HepG2 (cell line): ENCODE measurements at regions not wholly inside any gene's neighbourhood (a gene's known extent, or its start where the extent isn't known, plus 50 kb on each side); places are given as distances from the start of the nearest gene placed in this dataset.
A peak's percentile ranks its signal among the peaks of the same experiment; 100 is the strongest.

Experiments
- ATF1 ChIP-seq: IDR thresholded peaks from 2 replicates; pipeline ENCODE4 v1.6.1; 2016; ENCODE audit warnings: mild to moderate bottlenecking, control low read depth
- BHLHE40 ChIP-seq: IDR thresholded peaks from 2 replicates; pipeline ENCODE4 v1.6.1; 2011; ENCODE audit warnings: low read length, improper control_type of control experiment
- FOSL1 ChIP-seq: sonication (generic); formaldehyde crosslinking; IDR thresholded peaks from 2 replicates; pipeline ENCODE4 v1.9.0; 2021; ENCODE audit warnings: missing genetic modification reagents, borderline replicate concordance
- FUBP1 ChIP-seq: sonication (generic); formaldehyde crosslinking; IDR thresholded peaks from 2 replicates; pipeline ENCODE4 v1.5.1; 2020; ENCODE audit warnings: missing genetic modification reagents, mild to moderate bottlenecking, borderline replicate concordance
- ZBTB40 ChIP-seq, 2 experiments: fragments of 450-650 bp in 1 of 2; sonication (generic) in 1 of 2; formaldehyde crosslinking in 1 of 2; IDR thresholded peaks; 2 replicates each; pipeline versions ENCODE4 v1.6.1 to v1.8.0; 2016 to 2022; ENCODE audit warnings: antibody characterized with exemption in 1 of 2, mild to moderate bottlenecking in 1 of 2, missing genetic modification reagents in 1 of 2
- ZNF101 ChIP-seq: sonication (generic); formaldehyde crosslinking; IDR thresholded peaks from 2 replicates; pipeline ENCODE4 v1.4.0; 2020; ENCODE audit warnings: mild to moderate bottlenecking, low read depth, missing genetic modification reagents, borderline replicate concordance

GRCh38 chr6:45787384-45787783 lies 228.3 kb downstream of the CLIC5 start (continued):
- TF ChIP-seq ZBTB40 (IDR thresholded peaks at IDR 0.05) (no peak), ZBTB40 (CRISPR knock-in tag; IDR thresholded peaks at IDR 0.05) (peak; percentile 95), BHLHE40 (no peak), ATF1 (CRISPR knock-in tag) (no peak), FUBP1 (CRISPR knock-in tag) (no peak), FOSL1 (CRISPR knock-in tag) (no peak), ZNF101 (no peak)
